MG63 (cell line): ENCODE measurements at regions not wholly inside any gene's neighbourhood (a gene's known extent, or its start where the extent isn't known, plus 50 kb on each side); places are given as distances from the start of the nearest gene placed in this dataset.

ENCODE experiments used
- DNase-seq: peaks from one replicate; pipeline ENCODE4 v3.0.0-alpha.2; 2020
- H3K27me3 ChIP-seq: fragments of 250-450 bp; sonication (Bioruptor Pico); 2 replicates; pipeline ENCODE4 v1.5.1; 2020; ENCODE audit warnings: mild to moderate bottlenecking, moderate library complexity
- H3K36me3 ChIP-seq: fragments of 250-450 bp; sonication (Bioruptor Pico); 2 replicates; pipeline ENCODE4 v1.5.1; 2020; ENCODE audit warnings: mild to moderate bottlenecking, moderate library complexity
- H3K4me3 ChIP-seq: fragments of 250-450 bp; sonication (Bioruptor Pico); 2 replicates; pipeline ENCODE4 v1.5.1; 2020; ENCODE audit warnings: mild to moderate bottlenecking, moderate library complexity
- H3K9me3 ChIP-seq: fragments of 250-450 bp; sonication (Bioruptor Pico); 2 replicates; pipeline ENCODE4 v1.5.1; 2020; ENCODE audit warnings: mild to moderate bottlenecking, moderate library complexity

DNA sequence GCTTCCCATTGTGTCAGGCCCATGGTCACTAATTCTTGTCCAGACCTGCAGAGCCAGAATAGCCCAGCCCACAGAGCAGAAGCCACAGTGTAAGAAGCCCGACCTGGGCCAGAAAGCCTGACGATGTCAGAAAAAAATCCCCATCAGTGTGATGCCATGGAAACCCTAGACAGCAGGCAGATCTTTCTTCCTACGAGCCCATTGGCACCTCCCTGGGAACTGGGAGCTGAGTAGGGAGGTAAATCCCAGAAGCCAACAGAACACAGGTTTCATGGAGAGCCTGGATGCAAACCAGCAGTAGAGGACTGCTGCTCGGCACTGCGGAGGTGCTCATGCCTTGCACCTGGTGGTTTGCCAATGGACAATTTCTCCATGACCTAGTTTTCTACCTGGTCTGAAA, 82.2 kb upstream of the SLC22A16 start:
- no peak for DNase-seq
- no peak overlapping the region for H3K4me3 ChIP-seq
- H3K27me3 ChIP-seq, result no peaks in the 10 kb centered on the region
- H3K36me3 ChIP-seq, result no peaks in the 10 kb centered on the region
- no peaks in the 10 kb centered on the region for H3K9me3 ChIP-seq

DNA sequence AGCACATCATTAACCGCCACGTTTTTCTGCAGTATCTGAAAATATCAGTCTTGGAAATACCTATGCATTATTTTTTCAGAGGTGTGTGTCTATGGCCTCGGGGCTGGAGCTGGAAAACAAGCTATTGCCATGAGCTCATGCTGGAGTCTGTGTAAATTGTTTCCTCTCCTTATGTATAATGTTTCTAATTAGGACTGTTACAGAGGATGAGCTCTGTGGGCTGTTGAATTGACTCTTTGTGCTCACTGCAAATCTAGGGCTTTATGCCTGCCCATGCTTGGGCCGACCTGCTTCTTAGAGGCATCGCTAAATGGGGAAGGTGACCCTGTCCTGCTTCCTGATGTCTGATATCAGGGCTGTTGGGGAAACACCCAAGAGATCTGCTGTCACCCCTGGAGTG, 80.8 kb upstream of the SLC22A16 start:
- no peaks in the 10 kb centered on the region for H3K9me3 ChIP-seq
- H3K27me3 ChIP-seq, result no peaks in the 10 kb centered on the region
- no peak for DNase-seq
- H3K4me3 ChIP-seq, result no peak overlapping the region
- H3K36me3 ChIP-seq, result no peaks in the 10 kb centered on the region

DNA sequence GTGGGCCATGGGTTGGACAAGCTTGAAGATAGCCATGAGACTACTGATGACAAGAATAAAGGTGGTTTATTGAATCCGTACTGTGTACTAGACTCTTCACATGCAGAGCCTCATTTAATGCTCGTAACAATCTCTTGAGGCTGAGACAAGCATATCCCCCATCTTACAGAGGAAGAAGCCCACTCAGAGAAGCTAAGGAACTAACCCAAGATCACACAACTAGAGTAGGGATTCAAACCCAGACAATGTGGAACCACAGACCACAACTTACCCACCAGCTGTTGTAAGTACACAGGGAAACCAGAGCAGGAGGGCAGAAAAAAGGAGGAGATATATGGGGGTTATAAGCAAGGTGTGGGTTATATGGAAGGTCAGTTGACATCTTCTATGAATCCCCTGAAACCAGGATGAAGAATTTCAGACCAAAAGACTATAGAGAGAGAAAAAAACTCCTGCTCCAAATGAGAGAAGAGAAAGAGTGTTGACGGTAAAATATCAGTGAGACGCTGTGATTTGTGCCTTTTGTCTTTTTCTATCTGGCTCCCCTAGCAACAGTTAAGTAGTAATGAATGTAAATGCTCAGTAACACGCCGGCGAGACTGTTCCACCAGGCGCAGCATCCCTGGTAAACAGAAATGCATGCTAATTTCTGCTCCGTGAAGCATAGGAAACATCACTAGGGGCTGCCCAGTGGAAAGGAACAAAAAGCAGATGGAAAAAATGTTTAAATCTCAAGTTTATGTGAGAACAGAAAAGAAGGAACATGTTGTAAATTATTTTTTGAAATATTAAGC, 80.1 kb upstream of the SLC22A16 start:
- no peak for DNase-seq
- Histone ChIP-seq H3K9me3 (no peaks in the 10 kb centered on the region), H3K4me3 (no peak overlapping the region), H3K36me3 (no peaks in the 10 kb centered on the region), H3K27me3 (no peaks in the 10 kb centered on the region)

DNA sequence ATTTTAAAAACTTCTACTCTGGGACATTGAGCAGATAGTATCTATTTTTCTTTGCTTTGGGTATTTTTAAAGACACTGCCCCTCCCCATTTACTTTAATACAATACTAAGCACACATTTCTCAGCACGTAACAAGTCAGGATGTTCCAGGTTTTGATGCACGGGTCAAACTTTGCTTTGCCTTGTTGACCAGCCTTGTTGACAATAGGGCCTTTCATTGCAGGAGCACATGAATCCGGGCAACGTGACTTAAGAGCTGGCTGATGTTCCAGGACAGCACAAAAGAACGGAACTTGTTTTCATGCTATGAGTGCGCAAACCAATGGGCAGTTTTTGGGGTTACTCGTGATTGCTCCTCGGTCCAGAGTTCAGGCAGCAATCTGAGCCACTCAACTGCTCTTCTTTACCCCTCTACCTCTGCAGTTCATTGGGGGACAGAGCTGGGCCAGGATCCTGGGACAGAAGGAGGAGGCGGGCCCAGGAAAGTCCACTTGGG, 78.6 kb upstream of the SLC22A16 start:
- Histone ChIP-seq H3K27me3 (no peaks in the 10 kb centered on the region), H3K9me3 (no peaks in the 10 kb centered on the region), H3K36me3 (no peaks in the 10 kb centered on the region), H3K4me3 (no peak overlapping the region)
- DNase-seq, result no peak

DNA sequence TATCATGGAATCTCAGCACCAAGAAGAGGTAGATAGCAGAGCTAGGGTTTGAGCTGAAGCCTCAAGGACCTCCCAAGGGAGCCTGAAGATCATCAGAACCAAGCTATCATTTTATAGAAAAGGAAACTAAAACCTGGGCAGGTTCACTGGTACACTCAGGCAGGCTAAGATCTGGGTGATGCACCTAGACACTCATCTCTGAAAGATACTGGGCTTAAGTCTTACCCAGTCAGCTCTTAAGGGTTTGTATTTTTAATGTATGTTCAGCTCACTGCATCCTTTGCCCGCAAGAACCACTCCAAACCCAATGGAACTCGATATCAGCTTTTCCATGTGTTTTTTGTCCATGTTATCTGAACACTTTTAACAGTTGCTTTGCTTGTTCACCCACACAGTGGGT, 78.0 kb upstream of the SLC22A16 start:
- no peak for DNase-seq
- no peaks in the 10 kb centered on the region for H3K9me3 ChIP-seq

DNA sequence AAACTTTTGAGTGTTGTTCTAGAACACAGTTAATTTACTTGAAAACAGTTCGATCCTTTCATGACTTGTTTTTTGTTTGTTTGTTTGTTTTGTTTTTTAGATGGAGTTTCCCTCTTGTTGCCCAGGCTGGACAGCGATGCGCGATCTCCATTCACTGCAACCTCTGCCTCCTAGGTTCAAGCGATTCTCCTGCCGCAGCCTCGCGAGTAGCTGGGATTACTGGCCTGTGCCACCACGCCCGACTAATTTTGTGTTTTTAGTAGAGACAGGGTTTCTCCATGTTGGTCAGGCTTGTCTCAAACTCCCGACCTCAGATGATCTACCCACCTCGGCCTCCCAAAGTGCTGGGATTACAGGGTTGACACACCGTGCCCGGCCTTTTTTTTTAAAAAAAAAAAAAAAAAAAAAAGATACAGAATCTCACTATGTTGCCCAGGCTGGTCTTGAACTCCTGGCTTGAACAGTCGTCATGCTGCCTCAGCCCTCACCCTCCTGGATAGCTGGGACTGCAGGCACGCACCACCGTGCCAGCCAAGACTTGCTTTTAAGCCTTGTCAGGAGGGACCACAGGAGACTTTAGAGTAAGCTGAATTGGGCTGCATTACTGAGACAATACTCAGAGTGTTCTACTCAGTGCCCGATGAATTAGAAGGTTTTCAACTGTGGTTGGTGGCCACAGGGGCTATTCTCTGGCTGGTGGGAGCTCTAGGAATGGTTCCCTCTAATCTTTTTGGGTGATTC, 76.7 kb upstream of the SLC22A16 start:
- DNase-seq, result no peak
- Histone ChIP-seq H3K36me3 (no peaks in the 10 kb centered on the region), H3K27me3 (no peaks in the 10 kb centered on the region), H3K9me3 (no peaks in the 10 kb centered on the region), H3K4me3 (no peak overlapping the region)

More for the DNA sequence above, 78.0 kb upstream of the SLC22A16 start:
- Histone ChIP-seq H3K36me3 (no peaks in the 10 kb centered on the region), H3K27me3 (no peaks in the 10 kb centered on the region), H3K4me3 (no peak overlapping the region)

DNA sequence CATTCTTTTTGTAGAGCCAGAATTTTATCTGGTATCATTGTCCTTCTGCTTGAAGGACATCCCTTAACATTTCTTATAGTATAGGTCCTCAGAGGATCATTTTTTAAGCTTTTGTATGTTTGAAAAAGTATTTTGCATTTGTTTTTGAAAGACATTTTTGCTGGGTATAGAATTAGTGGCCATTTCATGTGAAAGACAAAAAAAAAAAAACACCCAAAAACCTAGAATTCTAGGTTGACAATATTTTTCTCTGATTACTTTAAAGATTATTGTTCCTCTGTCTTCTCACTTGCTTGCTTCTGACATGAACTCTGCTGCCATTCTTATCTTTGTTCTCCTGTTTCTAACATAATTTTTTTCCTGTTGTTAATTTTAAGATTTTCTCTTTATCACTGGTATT, 75.7 kb upstream of the SLC22A16 start:
- Histone ChIP-seq H3K9me3 (no peaks in the 10 kb centered on the region), H3K36me3 (no peaks in the 10 kb centered on the region), H3K4me3 (no peak overlapping the region), H3K27me3 (no peaks in the 10 kb centered on the region)
- DNase-seq, result no peak

DNA sequence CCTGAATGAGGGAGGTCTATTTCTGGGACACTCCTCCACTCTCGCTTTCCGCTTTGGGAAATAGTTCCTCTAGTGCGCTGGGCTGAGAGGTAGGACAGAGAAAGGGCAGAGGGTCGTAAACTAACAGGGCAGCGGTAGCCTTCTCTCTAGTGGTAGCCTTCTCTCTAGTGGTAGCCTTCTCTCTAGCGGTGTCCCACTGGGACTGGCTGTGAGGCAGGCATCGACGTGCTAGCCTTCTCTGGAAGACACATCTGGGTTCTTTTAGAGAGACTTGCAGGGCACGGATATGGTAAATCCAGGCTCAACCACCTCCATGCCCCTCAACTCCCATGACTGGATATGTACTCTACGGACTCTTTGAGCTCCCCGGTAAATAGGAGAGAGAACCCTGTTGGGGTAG, 74.7 kb upstream of the SLC22A16 start:
- no peak overlapping the region for H3K4me3 ChIP-seq
- DNase-seq, result no peak
- no peaks in the 10 kb centered on the region for H3K36me3 ChIP-seq
- no peaks in the 10 kb centered on the region for H3K9me3 ChIP-seq
- no peaks in the 10 kb centered on the region for H3K27me3 ChIP-seq

DNA sequence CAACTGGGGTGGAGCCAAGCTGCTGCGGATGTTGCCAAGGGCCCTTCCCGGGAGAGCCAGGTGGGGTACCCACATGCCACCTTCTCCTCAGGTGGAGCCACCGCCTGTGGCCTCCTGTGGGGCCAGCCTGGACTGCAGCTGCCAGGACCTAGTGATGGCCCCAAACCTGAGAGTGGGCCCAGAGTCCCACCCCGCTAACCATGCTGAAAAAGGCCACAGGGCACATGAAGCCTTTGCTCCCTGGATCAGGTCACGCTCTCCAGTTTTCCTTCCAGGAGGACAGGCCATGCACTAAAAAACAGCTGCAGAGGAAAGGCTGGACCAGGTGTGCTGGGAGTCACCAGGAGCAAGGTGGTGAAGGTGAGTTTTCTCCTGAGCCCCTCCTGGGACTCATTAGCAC, 73.9 kb upstream of the SLC22A16 start:
- no peak for DNase-seq
- H3K27me3 ChIP-seq, result no peaks in the 10 kb centered on the region
- H3K4me3 ChIP-seq, result no peak overlapping the region
- H3K9me3 ChIP-seq, result 0 out of 2 replicates have a peak, but pooled peaks cover 1% of the 10 kb centered on the region
- H3K36me3 ChIP-seq, result no peaks in the 10 kb centered on the region

DNA sequence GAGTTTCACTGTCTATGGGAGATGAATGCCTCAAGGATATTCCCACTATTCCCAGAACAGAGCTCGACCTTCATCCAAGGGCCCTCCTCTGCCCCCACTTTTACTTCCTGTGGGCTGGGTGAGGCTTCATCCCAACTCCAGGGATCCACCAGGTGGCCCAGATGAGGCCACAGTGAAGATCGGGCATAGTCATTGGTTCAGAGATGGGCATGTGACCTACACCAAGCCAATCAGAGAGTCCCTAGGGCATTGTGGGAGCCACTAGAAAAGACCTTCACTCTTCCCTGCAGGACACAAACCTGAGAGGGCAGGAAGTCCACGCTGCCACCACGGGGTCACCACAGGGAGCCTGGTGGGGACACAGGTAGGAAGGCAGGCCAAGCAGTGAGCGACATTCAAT, 72.9 kb upstream of the SLC22A16 start:
- DNase-seq, result no peak
- Histone ChIP-seq H3K9me3 (0 out of 2 replicates have a peak, but pooled peaks cover 2% of the 10 kb centered on the region), H3K4me3 (no peak overlapping the region), H3K27me3 (no peaks in the 10 kb centered on the region), H3K36me3 (no peaks in the 10 kb centered on the region)

DNA sequence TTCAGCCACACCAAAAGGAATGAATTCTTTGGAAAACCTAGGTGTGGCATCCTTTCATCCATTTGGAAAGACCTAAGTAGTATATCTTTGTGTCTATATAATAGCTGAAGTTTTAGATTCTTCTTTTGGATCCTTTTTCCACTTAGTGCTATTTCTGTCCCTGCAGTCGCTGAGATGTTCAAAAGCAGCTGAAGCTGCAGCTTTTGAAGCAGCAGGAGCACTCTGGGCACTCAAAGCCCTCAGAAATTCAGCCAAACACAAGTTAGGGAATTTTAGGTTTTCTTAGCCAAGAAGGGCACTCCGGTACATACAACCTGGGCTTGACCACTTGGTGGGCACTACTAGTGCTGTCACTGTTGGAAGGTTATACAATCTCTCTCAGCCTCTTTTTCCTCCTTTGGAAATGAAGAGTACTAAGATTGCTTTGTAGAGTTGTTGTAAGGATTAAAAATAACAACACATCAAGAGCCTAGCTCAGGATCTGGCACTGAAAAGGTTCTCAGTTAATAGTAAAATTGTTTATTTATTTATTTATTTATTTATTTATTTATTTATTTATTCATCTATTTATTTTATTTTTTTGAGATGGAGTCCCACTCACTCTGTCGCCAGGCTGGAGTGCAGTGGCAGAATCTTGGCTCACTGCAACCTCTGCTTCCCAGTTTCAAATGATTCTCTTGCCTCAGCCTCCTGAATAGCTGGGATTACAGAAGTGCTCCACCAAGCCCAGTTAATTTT, 71.9 kb upstream of the SLC22A16 start:
- Histone ChIP-seq H3K4me3 (no peak overlapping the region), H3K27me3 (no peaks in the 10 kb centered on the region), H3K36me3 (no peaks in the 10 kb centered on the region), H3K9me3 (0 out of 2 replicates have a peak, but pooled peaks cover 2% of the 10 kb centered on the region)
- no peak for DNase-seq

DNA sequence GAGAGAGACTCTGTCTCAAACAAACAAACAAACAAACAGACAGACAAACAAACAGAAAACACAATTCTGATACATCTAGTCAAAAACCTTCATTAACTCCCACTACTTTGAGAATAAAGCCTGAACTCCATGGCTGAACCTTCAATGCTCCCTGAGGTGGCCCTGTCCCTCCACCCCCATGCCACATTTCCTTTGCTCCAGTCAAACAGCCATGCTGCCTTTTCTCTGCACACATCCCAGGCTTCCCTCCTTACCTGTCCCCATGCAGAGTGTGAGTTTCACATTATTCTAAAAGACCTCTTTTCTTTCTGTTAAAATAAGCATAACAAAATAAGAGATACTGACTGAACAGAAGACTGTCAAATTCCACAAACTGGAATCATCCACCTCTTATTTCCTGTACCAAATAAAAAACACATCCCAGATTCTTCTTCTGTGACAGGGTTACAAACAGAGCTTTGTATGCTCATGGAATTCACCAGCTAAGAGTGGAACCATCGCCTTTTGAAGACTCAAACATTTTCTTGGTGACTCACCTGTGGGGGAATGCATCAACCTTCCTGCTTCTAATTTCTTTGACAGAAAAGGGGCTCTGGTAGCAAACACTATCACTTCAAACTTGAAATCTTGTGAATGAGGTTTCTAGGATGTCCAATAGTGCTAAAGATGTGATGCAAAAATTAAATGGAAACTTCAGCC, 71.0 kb upstream of the SLC22A16 start:
- Histone ChIP-seq H3K27me3 (no peaks in the 10 kb centered on the region), H3K4me3 (no peak overlapping the region), H3K36me3 (no peaks in the 10 kb centered on the region), H3K9me3 (0 out of 2 replicates have a peak, but pooled peaks cover 2% of the 10 kb centered on the region)
- DNase-seq, result no peak

DNA sequence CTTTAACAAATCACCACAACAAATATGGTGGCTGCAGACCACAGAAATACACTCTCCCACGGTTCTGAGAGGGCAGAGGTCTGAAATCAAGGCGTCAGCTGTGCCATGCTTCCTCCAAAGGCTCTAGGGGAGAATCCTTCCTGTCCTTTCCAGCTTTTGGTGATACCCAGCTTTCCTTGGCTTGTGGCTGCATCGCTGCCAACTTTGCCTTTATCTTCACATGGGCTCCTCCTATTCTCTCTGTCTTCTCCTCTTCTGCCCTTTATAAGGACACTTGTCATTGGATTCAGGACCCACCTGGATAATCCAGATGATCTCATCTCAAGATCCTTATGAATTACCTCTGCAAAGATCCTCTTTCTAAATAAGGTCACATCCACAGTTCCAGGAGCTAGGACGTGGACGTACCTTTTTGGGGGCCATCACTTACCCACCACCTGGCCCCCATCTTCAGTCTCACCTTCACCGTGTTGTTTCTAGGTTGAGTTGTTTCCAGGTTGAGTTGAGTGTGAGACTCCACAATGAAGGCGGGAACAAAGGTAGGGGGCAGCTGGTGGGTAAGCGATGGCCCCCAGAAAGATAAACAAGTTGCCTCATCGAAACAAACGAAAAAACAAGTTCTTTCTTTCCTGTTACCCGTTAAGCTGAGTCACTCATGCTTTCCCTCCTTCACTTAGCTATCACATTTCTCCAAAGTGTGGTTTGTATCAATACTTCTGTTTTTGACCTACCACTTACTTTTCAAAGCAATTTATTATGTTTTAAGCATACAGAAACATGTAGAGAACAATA, 68.9 kb upstream of the SLC22A16 start:
- DNase-seq, result no peak
- Histone ChIP-seq H3K36me3 (no peaks in the 10 kb centered on the region), H3K9me3 (0 out of 2 replicates have a peak, but pooled peaks cover 2% of the 10 kb centered on the region), H3K4me3 (no peak overlapping the region), H3K27me3 (no peaks in the 10 kb centered on the region)

DNA sequence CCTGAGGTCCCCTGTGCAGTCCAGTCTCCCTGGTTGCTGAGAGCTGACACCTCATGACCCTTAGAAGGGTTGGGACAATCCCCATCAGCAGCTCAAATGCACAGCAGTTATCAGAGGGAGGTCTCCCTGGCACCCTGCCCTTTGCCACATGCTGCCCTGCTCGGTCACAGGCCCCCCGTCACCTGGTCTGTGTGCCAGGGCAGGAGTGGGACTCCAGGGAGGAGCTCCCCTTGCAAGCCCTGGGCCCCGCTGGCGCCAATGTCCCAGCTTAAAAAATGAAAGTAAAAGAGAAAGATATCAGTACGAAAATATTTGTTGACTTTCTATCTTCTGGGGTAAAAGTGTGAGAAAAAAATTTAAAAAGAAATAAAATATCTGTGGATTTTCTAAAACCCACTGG, 68.1 kb upstream of the SLC22A16 start:
- Histone ChIP-seq H3K27me3 (no peaks in the 10 kb centered on the region), H3K4me3 (no peak overlapping the region), H3K36me3 (no peaks in the 10 kb centered on the region), H3K9me3 (0 out of 2 replicates have a peak, but pooled peaks cover 2% of the 10 kb centered on the region)
- no peak for DNase-seq

DNA sequence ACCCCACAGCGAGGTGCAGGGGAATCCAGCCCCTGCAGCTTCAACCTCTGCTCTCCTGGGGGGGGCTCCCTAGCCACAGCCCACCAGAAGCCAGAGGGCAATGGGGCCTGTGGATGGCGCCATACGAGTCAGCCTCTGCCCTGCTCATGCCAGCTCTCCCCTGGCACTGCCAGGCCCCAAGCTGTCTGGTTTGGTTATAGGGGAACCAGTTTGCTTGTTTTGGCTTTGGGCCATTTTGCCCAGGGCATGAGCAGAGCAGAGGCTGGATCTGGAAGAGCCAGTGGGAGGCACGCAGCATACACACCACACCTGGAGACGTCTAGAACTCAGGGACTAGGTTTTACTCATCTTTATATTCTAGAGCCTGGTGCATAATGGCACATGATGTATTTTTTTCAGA, 66.7 kb upstream of the SLC22A16 start:
- Histone ChIP-seq H3K9me3 (peaks cover 2% of the 10 kb centered on the region; the same call in 1 of the 2 replicates), H3K27me3 (no peaks in the 10 kb centered on the region), H3K4me3 (no peak overlapping the region), H3K36me3 (no peaks in the 10 kb centered on the region)
- DNase-seq, result peak; percentile 59
